ENCODE measurements at regions not wholly inside any gene's neighbourhood (a gene's known extent, or its start where the extent isn't known, plus 50 kb on each side); places are given as distances from the start of the nearest gene placed in this dataset.

- TF ChIP-seq GLIS2 (tag by site-specific recombination; IDR thresholded peaks at IDR 0.05) (no peak), ZNF658 (tag by site-specific recombination; IDR thresholded peaks at IDR 0.05) (no peak), ZNF354C (tag by site-specific recombination; IDR thresholded peaks at IDR 0.05; ENCODE audit: borderline replicate concordance, low read depth) (no peak), TRIM28 (IDR thresholded peaks at IDR 0.05; ENCODE audit: borderline replicate concordance, low read length) (no peak), SCRT1 (tag by site-specific recombination; IDR thresholded peaks at IDR 0.05; ENCODE audit: borderline replicate concordance) (no peak), ZNF302 (tag by site-specific recombination; IDR thresholded peaks at IDR 0.05; ENCODE audit: low read depth) (no peak)
Measured at GRCh38 chr2:139917690-139918384, 1137.6 kb upstream of the NXPH2 start (continued).

DNA sequence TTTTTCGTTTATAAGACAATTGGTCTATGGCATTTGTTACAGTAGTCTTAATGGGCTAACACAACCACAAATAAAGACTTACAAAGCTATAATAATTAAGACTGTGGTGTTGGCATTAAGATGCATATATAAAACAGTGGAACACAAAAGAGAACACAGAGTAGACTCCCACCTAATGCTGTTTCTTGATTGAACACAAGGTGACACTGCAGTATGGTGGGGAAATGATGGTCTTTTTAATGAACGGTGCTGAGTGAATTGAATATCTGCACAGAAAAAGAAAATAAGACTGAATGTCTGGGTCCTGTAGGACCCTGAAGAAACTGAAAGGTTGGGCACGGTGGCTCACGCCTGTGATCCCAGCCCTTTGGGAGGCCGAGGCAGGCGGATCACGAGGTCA is 1136.6 kb upstream of the NXPH2 start:
- H3K9me3 ChIP-seq (ENCODE audit: control insufficient read depth, insufficient read depth, low read depth, low read length): no peaks in the 10 kb centered on the region
- H3K27ac ChIP-seq (ENCODE audit: extremely low read depth, low read depth, low read length): no peak overlapping the region
- no peaks in the 10 kb centered on the region for H3K4me1 ChIP-seq (ENCODE audit: control insufficient read depth, insufficient read depth, low read length)
- no peak overlapping the region for H3K4me3 ChIP-seq (ENCODE audit: low read depth, low read length)
- no peaks in the 10 kb centered on the region for H3K36me3 ChIP-seq (ENCODE audit: control insufficient read depth in 2 of 2, insufficient read depth in 1 of 2, low read length in 2 of 2)
- TF ChIP-seq INSM2 (tag by site-specific recombination; IDR thresholded peaks at IDR 0.05) (no peak), ZNF785 (tag by site-specific recombination; IDR thresholded peaks at IDR 0.05) (no peak), ZSCAN18 (tag by site-specific recombination; IDR thresholded peaks at IDR 0.05) (no peak), YY1 (tag by site-specific recombination; IDR thresholded peaks at IDR 0.05) (no peak), ZNF394 (tag by site-specific recombination; IDR thresholded peaks at IDR 0.05; ENCODE audit: borderline replicate concordance) (no peak), ZNF248 (tag by site-specific recombination; IDR thresholded peaks at IDR 0.05) (no peak), ZNF544 (tag by site-specific recombination; IDR thresholded peaks at IDR 0.05) (no peak), IKZF3 (tag by site-specific recombination; IDR thresholded peaks at IDR 0.05) (no peak), ZNF140 (tag by site-specific recombination; IDR thresholded peaks at IDR 0.05) (no peak), RBAK (tag by site-specific recombination; IDR thresholded peaks at IDR 0.05) (no peak), ZBTB48 (tag by site-specific recombination; IDR thresholded peaks at IDR 0.05) (no peak)
- POLR2A ChIA-PET: no interaction called here
- CTCF ChIA-PET: interaction anchor here (0.6 kb wide), 1 partner anchor 444 kb away, joined by 3 read pairs; no protein-coding TSS in a partner anchor

- Histone ChIP-seq H3K9me3 (ENCODE audit: control insufficient read depth, insufficient read depth, low read depth, low read length) (no peaks in the 10 kb centered on the region), H3K27ac (ENCODE audit: extremely low read depth, low read depth, low read length) (no peak overlapping the region), H3K4me1 (ENCODE audit: control insufficient read depth, insufficient read depth, low read length) (no peaks in the 10 kb centered on the region), H3K36me3 (ENCODE audit: control insufficient read depth in 2 of 2, insufficient read depth in 1 of 2, low read length in 2 of 2) (no peaks in the 10 kb centered on the region), H3K4me3 (ENCODE audit: low read depth, low read length) (no peak overlapping the region)
- POLR2A ChIA-PET: no interaction called here
- TF ChIP-seq ZNF394 (tag by site-specific recombination; IDR thresholded peaks at IDR 0.05; ENCODE audit: borderline replicate concordance): no peak
- CTCF ChIA-PET: no interaction called here
Measured at GRCh38 chr2:139911160-139911559, 1131.0 kb upstream of the NXPH2 start.

GRCh38 chr2:139909136-139909535 is 1128.9 kb upstream of the NXPH2 start:
- no peaks in the 10 kb centered on the region for H3K4me1 ChIP-seq (ENCODE audit: control insufficient read depth, insufficient read depth, low read length)
- no peak overlapping the region for H3K4me3 ChIP-seq (ENCODE audit: low read depth, low read length)
- H3K36me3 ChIP-seq (ENCODE audit: control insufficient read depth in 2 of 2, insufficient read depth in 1 of 2, low read length in 2 of 2): no peaks in the 10 kb centered on the region
- H3K9me3 ChIP-seq (ENCODE audit: control insufficient read depth, insufficient read depth, low read depth, low read length): no peaks in the 10 kb centered on the region
- POLR2A ChIA-PET: no interaction called here
- CTCF ChIA-PET: interaction anchor here (0.7 kb wide), 1 partner anchor 12 kb away, joined by 5 read pairs; no protein-coding TSS in a partner anchor
- H3K27ac ChIP-seq (ENCODE audit: extremely low read depth, low read depth, low read length): no peak overlapping the region
- no peak for TF ChIP-seq BCL11B (tag by site-specific recombination; IDR thresholded peaks at IDR 0.05; ENCODE audit: low read depth)
- no peak for TF ChIP-seq ZNF350 (tag by site-specific recombination; IDR thresholded peaks at IDR 0.05)
- TF ChIP-seq ZNF560 (tag by site-specific recombination; IDR thresholded peaks at IDR 0.05; ENCODE audit: borderline replicate concordance): no peak
- no peak for TF ChIP-seq ZNF548 (tag by site-specific recombination; IDR thresholded peaks at IDR 0.05)
- no peak for TF ChIP-seq ZNF10 (tag by site-specific recombination; IDR thresholded peaks at IDR 0.05)
- TF ChIP-seq, protein P1, sequence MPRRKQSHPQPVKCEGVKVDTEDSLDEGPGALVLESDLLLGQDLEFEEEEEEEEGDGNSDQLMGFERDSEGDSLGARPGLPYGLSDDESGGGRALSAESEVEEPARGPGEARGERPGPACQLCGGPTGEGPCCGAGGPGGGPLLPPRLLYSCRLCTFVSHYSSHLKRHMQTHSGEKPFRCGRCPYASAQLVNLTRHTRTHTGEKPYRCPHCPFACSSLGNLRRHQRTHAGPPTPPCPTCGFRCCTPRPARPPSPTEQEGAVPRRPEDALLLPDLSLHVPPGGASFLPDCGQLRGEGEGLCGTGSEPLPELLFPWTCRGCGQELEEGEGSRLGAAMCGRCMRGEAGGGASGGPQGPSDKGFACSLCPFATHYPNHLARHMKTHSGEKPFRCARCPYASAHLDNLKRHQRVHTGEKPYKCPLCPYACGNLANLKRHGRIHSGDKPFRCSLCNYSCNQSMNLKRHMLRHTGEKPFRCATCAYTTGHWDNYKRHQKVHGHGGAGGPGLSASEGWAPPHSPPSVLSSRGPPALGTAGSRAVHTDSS (tag by site-specific recombination; IDR thresholded peaks at IDR 0.05): no peak
- no peak for TF ChIP-seq KLF1 (tag by site-specific recombination; IDR thresholded peaks at IDR 0.05)
